GM12891 (cell line): ENCODE measurements at regions not wholly inside any gene's neighbourhood (a gene's known extent, or its start where the extent isn't known, plus 50 kb on each side); places are given as distances from the start of the nearest gene placed in this dataset.

Experiments used
- POLR2A ChIP-seq: IDR thresholded peaks from 2 replicates; pipeline ENCODE4 v1.6.1; 2011; ENCODE audit warnings: low read depth, low read length, control low read depth
- POLR2AphosphoS5 ChIP-seq: IDR thresholded peaks from 2 replicates; pipeline ENCODE4 v1.6.1; 2011; ENCODE audit warnings: low read depth, low read length, control low read depth
- SPI1 ChIP-seq: IDR thresholded peaks from 2 replicates; pipeline ENCODE4 v1.6.1; 2011; ENCODE audit warnings: low read depth, low read length, control low read depth

DNA sequence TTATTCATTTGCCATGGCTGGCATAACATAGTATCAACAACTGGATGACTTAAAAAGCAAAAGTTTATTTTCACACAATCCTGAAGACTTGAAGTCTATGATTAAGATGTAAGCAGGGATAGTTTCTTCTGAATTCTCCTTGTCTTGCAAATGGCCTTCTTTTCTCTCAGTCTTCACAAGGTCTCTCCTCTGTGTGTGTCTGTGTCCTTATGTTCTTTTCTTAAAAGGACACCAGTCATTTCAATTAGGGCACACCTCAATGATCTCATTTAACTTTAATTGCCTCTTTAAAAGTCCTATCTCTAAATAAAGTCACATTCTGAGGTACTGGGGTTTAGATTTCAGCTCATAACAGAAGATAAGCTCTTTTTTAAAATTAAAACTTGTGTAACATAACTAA, 399.7 kb downstream of the PABPC4L start:
- TF ChIP-seq POLR2A (no peak), SPI1 (no peak), POLR2AphosphoS5 (no peak)
